ENCODE measurements at regions not wholly inside any gene's neighbourhood (a gene's known extent, or its start where the extent isn't known, plus 50 kb on each side); places are given as distances from the start of the nearest gene placed in this dataset.

- TF ChIP-seq RARB (CRISPR knock-in tag; IDR thresholded peaks at IDR 0.05) (no peak), ARNTL (CRISPR knock-in tag; IDR thresholded peaks at IDR 0.05; ENCODE audit: borderline replicate concordance, low read depth) (no peak), TSHZ2 (CRISPR knock-in tag; IDR thresholded peaks at IDR 0.05) (no peak), ISL1 (CRISPR knock-in tag; IDR thresholded peaks at IDR 0.05) (no peak), BACH2 (CRISPR knock-in tag; IDR thresholded peaks at IDR 0.05; ENCODE audit: borderline replicate concordance) (no peak), TCF4 (CRISPR knock-in tag; IDR thresholded peaks at IDR 0.05; ENCODE audit: borderline replicate concordance) (no peak)
Measured at GRCh38 chr10:58081353-58081752, 186.3 kb downstream of the IPMK start.
